NCI-H82 (cell line): ENCODE measurements at regions not wholly inside any gene's neighbourhood (a gene's known extent, or its start where the extent isn't known, plus 50 kb on each side); places are given as distances from the start of the nearest gene placed in this dataset.
A peak's percentile ranks its signal among the peaks of the same experiment; 100 is the strongest.
"Not testable (repeated sequence)": the region's sequence is repeated elsewhere in the genome, so short reads cannot be mapped to it uniquely, and the experiment has no call there.

ENCODE experiments used
- DNase-seq: peaks from one replicate; lab custom pipeline; 2025; lab: John Stamatoyannopoulos, UW

DNA sequence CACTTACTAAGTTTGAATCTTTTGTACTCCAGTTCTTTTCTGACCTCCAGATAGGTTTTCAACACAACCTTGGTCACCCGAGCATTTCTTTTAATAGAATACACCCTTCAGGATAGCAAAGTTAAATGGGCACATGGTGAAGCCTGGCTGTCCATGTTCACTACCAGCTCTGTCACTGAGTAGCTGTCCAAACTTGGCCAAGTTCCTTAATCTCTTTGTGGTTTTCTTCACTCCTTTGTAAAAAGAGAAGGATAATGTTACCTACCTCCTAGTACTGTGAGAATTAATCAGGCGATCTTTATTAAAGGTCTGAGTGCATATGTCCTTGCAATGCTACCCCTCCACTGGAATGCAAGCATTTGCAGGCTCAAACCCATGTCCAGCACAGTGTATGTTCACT lies 128.1 kb upstream of the PTPRZ1 start:
- no peak for DNase-seq

DNA sequence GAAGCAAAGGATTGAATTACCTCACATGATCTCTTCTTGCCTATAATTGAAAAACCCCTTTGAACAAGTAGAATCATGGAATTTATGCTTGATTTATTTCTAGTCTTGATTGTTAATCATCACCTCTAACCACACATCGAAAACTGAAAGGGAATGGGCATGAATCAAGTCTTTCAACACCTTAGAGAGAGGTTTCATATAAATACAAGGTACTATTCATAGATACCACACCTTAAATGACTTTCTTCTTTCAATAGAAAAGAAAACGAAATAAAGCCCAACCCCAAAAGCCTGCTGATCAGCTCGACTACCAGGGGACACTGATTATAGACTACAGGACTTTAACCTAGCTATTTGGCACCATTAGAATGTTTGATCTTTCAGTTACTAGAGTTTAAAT lies 128.6 kb upstream of the PTPRZ1 start:
- no peak for DNase-seq

DNA sequence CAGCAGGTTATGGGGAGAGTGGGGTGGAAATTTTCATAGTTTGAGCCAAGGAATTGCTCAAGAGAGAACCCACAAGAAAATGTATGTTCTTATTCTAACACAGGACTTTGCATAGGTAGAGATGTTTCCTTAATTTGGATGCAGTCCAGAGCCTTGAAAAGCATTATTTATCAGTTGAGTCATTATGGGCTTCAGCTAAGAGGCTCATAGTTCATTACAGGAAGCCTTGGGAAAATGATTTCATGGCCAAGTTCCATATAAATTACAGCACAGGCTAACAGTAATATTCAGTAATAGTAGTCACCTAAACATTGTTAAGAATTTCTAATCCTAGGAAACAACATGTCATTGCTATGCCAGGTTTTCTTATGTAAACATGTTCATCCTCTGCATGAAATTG lies 131.1 kb upstream of the PTPRZ1 start:
- DNase-seq = no peak

DNA sequence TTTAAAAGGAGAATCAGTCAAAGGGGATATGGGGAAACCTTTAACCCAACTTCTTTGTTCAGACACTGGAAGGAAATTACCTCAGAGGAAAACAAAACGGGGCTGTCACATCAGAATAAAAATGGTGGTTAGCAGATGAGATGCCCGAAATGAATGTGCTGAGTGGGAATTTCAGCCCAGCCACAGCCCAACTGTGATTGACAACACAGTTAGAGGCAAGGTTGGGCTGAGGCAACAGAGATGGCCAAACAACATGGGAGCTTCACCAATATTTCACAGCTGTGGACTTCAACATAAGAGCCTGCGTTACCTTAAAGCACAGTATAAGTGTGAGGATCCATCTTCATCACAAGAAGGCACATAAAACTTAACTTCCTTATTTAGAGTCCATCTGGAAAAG lies 133.5 kb upstream of the PTPRZ1 start:
- no peak for DNase-seq

DNA sequence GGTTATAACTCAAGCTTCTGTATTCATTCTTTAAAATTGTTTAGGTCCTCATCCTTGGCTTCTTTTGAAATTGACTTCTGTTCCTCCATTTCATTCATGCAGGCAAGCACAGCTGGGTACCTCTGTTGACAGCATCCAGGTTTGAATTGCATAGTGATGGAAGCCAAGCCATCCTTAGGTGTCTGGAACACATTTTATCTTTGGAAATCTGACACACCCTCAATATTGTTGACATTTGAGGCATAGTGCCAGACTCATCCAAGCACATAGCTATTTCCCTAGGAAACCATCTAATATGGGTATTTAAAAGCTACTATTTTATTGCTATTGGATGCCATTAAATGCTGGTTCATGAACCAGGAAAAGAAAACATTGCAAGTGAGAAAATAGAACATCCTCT lies 142.1 kb upstream of the PTPRZ1 start:
- no peak for DNase-seq

DNA sequence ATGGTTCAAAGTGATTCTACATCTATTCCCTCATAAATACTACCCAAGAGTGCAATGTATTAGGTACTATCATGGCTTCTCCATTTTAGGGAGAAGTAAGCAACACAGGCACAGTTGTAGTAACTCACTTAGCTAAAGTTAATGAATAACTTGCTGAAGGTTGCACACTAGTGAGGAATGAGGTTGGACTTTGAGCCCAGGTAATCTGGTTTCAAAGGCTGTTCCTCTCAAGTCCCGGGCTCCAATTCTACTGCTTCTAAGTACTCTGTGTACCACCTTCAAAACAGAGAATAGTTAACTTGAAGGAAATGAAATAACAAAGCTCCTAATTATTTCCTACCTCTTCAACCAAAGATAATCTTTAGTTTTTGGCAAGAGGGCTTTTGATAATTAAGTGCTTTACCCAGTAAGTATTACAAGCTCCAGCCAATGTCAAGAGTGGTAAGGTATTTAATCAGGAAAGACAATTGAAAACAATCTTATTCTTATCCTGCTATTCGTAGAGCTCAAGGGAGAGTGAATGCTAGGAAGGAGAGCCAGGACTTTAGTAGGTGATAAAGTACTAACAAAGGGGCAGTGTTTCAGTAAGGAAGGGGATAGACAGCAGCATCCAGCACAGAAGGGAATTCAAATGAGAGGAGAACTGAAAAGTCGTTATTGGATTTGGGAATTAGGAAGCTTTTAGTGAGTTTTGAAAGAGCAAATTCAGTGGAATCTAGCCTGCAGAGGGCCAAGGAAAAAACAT lies 158.2 kb upstream of the PTPRZ1 start:
- DNase-seq = peak; percentile 30

DNA sequence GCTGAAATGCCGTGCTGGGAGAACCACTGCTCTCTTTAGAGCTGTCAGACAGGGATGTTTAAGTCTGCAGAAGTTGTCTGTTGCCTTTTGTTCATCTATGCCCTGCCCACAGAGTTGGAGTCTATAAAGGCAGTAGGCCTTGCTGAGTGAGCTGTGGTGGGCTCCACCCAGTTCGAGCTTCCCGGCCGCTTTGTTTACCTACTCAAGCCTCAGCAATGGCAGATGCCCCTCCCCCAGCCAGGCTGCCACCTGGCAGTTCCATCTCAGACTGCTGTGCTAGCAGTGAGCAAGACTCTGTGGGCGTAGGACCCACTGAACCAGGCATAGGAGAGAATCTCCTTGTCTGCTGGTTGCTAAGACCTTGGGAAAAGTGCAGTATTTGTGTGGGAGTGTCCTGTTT lies 160.0 kb upstream of the PTPRZ1 start:
- DNase-seq = peak; percentile 36

DNA sequence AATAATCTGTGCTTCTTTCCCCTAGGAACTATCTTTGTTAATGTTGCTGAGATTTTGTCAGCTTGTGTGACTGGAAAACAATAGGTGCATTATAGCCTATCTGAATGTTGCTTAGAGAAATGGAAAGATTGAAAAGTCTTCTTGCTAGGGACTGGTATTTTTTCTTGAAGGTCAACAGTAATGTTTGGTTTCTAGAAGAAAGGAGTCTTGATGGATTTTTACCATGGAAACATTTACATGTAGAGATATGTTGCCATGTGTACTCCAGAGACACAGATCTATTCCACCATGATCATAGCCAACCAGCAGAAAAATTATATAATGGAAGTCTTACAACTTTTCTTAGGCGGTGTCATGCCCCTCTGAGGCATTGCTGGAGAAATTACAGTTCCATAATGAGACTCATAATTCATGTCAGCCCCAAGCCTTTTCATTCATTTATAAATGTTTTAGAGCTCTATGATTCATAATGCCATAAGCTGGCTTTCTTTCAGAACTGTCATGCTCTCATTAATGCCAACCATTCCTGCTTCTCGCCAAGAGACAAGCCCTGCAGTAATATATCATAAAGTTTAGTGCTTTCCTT lies 175.1 kb upstream of the PTPRZ1 start:
- no peak for DNase-seq

DNA sequence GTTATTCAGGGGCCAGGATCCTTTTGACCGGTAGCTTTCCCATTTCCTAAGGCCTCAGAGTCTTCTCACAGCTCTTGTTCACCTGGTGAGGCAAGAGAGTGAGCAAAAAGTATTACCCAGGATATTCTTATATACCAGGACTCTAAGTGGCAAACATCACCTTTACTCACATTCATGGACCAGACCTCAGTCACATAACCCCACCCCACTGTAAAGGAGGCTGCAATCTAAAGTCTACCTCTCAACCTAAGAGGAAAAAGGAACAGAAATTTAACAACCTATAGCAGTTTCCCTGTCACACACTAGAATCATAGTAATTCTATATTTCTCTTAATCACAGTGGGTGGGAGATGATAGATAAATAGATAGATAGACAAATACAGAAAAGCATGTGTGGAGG lies 176.0 kb upstream of the PTPRZ1 start:
- DNase-seq = no peak

DNA sequence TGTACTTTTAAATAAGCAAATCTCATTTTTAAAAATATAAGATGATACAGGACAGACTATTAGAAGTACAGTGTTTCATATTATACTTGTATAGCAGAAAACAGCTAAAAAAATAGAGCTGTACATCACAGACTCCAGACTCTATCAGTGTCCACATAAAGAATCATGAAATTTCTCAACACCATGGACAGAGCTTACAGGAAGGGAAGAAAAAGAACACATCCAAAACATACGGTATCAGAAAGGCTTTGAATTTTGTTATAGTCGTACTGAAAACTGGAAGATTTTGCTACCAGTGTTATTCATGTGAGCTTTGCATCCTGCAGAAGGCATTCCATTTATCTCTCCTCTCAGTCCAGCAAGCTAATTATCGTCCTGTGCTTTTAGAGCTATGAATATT lies 183.2 kb upstream of the PTPRZ1 start:
- DNase-seq = no peak

DNA sequence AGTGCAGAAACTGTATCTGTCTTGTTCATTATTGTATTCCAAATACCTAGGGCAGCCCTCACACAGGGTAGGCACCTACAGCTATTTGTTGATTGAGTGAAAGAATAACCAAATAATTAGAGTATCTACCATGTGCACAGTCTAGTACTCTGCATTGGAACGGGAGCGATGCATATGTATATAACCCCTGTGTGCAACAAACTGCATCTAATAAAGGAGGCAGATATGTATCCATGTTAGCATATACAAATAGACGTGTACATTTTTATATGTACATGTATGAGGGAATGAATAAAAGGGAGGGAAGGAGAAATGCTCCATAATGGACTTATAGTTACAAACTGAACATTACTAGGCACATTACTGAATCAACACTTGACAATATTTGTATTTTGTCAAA lies 191.3 kb upstream of the PTPRZ1 start:
- no peak for DNase-seq

DNA sequence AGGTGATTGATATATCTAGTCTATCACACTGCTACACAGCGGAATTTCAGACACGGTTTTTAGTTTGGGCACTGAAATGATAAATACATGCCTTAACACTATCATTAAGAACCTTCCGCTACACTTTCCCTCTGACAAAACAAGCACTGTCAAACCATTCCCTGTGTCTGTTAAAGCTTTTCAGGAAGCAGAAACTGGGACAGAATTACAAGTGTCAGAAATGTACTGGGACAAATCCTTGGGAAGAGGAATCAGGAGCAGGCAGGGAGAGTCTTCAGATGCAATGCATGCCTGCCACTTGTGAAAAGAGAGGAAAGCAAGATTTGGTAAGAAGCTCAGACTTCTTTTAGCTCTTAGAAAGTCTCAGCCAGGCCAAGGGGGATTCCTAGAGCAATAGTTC lies 196.8 kb upstream of the PTPRZ1 start:
- no peak for DNase-seq

DNA sequence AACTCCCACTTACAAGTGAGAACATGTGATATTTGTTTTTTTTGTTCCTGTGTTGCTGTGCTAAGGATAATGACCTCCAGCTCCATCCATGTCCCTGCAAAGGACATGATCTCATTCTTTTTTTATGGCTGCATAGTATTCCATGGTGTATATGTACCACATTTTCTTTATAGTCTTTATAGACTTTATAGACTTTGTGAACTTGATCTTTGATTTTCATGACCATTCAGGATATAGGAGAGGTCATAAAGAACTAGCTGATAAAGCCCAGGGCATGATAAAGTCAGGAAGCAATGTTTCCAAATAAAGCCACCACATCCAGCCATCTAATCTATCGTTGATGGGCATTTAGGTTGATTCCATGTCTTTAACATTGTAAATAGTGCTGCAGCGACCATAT lies 198.5 kb upstream of the PTPRZ1 start:
- DNase-seq = not testable (repeated sequence)

DNA sequence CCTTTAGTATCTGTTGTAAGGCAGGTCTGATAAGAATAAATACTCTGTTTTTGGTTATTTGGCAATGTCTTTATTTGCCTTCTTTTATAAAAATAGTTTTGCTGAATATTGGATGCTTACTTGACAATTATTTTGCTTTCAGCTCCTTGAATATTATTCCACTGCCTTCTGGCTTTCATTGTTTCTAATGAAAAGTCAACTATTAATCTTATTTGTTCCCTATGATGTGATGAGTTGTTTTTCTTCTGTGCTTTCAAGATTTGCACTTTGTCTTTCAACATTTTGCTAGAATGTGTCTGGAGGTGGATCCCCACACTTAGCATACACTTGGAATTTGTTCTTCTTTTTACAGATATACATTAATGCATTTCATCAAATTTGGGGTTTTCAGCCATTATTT lies 203.8 kb upstream of the PTPRZ1 start:
- no peak for DNase-seq

DNA sequence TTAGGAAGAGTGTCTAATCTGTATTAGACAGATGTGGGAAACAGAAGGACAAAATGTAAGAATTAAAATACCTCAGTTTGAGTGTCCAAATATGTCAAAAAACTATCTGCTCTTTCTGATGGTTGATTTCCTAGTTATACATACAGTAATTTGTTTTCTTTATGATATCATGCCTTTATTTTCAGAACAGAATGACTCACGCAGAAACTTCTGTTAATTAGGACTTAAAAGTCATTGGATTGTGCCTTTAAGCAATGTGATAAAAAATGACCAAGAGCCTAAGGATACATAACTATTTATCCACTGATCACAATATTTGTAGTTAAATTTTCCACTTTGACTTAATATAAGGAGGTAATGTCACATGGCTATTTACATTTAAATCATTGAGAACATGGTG lies 206.7 kb upstream of the PTPRZ1 start:
- DNase-seq = no peak

DNA sequence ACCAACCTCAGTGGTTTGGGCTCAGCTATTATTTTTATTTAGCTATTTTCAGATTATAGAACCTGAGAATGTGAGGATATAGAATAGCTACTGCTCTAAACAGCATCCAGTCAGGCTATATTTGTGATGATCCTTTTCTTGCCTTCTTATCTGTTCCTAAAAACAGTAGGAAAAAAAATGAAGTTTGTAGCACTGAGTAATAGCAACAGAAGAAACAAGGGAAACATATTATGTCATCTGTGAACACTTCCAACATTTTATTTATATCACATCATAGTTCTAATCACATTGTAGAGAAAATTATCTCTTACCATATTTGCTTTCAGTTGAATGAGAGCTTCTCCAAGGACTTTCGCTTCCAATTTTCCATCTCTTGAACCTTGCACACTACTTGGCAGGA lies 229.6 kb upstream of the PTPRZ1 start:
- no peak for DNase-seq

DNA sequence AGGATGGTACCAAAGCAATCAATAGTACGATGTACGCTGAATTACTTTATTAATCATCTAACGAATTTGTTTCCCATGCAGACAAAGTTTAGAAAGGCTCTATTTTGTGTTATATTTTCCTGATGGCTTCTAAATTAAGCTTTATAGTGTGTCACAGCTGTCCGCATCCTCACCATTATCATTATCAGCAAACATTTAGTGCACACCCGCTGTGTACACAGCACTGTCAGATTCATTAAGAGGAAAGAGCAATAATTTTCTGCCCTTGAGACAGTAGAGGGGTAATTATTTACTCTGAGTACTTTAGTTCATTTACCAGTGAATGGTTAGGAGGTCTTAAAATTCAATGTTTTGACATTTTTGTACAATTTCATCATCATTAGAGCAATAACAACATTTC lies 233.3 kb upstream of the PTPRZ1 start:
- DNase-seq = no peak

DNA sequence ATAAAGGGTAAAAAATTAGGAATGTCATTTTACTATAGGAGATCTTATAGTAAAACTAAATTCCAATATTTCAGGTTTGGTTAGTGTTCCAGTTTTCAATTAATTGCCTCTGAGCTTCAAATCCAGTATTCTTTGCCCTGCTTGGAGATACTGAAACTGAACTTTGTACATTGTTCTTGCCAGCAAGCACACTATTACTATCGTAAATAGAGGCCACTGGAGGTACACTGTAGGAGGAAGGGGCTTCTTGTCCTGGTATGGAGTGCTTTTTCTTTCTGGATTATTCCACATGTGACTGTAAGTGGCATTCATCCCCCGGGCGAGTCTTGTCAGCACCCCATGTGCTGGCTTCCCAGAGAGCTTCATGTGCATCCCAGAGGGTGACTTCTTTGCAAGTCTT lies 234.7 kb upstream of the PTPRZ1 start:
- DNase-seq = no peak

DNA sequence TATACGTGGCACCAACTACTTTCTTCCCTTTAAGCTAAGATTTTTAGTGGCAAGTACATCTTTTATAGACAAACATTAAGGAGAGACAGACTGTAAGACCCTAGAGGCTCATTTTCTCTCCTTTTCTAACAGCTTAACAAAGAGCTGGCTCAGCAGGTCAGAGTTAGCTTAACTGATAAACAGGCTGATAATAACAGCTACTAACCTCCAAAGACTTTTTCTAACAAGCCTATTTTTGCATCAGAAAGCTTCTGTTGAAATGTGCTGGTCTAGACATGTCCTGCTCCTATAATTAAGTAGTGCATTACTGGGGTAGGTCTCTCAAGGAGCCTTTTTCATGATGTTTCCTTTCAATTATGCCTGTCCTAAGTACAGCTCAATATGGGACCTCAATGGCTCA lies 238.2 kb upstream of the FAM3C start:
- no peak for DNase-seq

DNA sequence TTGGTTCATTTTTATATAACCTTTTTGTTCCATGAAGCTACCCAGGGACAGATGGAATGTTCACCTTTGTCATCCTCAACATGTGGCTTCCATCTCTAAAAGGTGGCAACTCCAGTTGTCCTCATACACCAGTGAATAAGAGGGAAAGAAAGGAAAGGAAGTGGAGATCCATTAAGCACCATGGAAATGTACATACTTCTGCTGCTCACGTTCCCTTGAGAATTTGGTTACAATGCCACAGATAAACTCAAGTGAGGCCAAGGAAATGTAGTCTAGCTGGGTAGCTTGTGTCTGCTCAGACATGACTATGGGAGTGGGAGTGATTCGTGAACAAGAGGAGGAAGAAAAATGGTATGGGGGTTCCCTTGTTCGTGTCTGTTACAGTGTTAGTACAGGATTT lies 237.1 kb upstream of the FAM3C start:
- DNase-seq = no peak

DNA sequence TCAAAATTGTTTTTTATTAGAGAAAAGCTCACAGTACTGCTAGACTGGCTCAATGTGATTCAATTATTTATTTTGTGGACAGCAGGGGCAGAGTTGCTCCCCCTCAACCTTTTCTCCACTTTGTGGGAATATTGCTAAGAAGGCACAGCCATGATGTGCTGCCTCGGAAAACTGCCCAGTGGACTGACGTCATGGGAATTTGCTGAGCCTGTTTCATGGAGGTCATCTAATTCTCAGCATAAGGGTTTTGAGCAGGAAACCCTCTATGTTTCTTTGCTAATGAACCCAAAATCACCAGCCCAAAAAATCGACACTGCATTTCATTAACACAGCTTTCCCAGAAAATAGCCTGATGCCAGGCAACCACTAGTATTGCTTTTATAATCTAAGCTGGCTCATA lies 228.8 kb upstream of the FAM3C start:
- no peak for DNase-seq

DNA sequence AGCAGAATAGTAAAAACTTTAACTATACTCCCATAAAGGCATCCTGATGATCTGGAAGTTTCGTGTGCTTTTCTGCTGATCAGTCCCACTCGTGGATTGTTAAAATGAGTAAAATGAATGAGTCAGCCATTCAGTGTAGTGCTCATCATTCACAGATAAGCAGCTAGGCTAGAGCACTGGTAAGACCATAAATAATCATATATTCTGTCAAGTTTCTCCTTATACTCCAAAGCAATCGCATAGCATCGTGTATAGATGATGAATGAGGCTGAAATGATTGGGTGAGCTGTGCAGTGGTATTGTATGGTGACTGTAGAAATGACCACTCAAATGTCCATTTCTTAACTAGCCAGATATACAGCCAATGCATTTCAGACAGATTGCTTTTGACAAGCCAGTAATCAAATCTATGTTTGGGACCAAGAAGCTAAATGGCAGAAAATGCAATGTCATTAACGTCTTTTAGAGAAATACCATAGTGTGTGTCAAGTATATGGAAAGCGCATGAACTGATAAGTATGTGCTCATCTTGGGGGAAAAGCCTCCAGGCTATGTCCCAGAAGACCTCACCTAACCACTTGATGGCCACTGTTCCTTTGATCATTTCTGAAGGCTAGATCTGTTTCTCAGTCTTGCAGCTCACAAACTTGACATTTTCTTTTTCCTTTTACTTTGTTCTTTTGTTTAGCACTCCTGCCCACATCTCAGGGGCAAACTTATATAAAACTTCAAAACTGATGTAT lies 227.2 kb upstream of the FAM3C start:
- DNase-seq = no peak

DNA sequence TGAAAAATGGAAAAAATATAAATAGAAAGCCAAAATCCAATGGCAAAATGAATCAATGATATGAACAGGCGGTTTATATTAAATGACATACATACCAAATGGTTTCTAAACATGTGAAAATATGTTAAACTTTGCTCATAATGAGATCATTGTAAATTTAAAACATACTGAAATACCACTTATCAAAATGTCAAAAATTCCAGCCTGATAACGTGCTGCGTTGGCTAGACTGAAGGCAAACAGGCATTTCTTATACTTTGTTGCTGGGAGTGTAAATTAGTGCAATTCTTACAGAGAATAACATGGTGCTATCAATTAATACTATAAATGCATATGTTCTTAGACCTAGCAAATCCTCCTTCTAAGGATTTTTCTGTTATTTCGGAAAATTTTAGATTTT lies 225.8 kb upstream of the FAM3C start:
- DNase-seq = no peak
